ENCODE measurements at regions not wholly inside any gene's neighbourhood (a gene's known extent, or its start where the extent isn't known, plus 50 kb on each side); places are given as distances from the start of the nearest gene placed in this dataset.

DNA sequence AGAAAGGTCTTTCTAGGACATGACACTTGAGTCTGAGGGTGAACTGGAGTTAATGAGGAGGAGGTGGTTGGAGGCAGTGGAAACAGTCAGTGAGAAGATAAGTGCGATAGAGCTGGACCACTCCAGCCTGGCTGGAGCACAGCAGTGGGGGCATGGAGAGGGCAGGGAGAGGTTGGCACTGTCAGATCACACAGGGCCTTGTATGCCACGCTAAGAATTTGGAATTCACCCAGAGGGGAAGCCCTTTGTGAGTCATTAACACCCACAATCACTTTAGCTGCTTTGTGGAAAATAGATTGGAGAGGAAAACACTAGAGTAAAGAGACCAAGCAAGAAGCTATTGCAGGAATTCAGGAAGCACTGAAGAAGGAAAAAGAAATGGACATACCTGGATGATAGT lies 83.3 kb downstream of the ZNF621 start:
- no peak for DNase-seq (ENCODE audit: low spot score)
- H3K27ac ChIP-seq: no peak overlapping the region
- ChIA-PET POLR2A (ENCODE audit: low non-redundant PET) (no interaction called here), CTCF (no interaction called here)
- TF ChIP-seq, protein P1, sequence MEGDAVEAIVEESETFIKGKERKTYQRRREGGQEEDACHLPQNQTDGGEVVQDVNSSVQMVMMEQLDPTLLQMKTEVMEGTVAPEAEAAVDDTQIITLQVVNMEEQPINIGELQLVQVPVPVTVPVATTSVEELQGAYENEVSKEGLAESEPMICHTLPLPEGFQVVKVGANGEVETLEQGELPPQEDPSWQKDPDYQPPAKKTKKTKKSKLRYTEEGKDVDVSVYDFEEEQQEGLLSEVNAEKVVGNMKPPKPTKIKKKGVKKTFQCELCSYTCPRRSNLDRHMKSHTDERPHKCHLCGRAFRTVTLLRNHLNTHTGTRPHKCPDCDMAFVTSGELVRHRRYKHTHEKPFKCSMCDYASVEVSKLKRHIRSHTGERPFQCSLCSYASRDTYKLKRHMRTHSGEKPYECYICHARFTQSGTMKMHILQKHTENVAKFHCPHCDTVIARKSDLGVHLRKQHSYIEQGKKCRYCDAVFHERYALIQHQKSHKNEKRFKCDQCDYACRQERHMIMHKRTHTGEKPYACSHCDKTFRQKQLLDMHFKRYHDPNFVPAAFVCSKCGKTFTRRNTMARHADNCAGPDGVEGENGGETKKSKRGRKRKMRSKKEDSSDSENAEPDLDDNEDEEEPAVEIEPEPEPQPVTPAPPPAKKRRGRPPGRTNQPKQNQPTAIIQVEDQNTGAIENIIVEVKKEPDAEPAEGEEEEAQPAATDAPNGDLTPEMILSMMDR (conservative IDR thresholded peaks at IDR 0.05; ENCODE audit: low read depth): no peak

DNA sequence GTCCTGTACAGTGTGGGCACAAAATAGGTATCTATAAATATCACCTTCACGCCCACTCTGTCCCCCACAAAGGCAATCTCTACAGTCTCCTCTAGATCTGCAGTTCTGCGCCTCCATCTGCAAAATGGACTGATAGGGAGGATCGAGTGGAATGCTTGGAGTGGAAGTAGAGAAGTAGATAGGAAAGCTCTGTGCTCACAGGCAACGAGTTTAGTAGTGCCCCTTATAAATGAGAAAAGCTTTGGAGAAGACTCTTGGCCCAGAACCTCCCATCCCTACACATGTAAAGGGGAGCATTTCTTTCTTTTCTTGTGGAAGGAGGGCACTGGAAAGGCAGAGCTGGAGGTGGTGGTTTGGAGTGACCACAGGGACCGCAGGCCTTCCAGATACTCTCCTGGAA lies 88.5 kb downstream of the ZNF621 start:
- no peak for DNase-seq (ENCODE audit: low spot score)
- no peak overlapping the region for H3K27ac ChIP-seq
- TF ChIP-seq, protein P1 (conservative IDR thresholded peaks at IDR 0.05; ENCODE audit: low read depth): no peak
- ChIA-PET POLR2A (ENCODE audit: low non-redundant PET) (no interaction called here), CTCF (no interaction called here)

DNA sequence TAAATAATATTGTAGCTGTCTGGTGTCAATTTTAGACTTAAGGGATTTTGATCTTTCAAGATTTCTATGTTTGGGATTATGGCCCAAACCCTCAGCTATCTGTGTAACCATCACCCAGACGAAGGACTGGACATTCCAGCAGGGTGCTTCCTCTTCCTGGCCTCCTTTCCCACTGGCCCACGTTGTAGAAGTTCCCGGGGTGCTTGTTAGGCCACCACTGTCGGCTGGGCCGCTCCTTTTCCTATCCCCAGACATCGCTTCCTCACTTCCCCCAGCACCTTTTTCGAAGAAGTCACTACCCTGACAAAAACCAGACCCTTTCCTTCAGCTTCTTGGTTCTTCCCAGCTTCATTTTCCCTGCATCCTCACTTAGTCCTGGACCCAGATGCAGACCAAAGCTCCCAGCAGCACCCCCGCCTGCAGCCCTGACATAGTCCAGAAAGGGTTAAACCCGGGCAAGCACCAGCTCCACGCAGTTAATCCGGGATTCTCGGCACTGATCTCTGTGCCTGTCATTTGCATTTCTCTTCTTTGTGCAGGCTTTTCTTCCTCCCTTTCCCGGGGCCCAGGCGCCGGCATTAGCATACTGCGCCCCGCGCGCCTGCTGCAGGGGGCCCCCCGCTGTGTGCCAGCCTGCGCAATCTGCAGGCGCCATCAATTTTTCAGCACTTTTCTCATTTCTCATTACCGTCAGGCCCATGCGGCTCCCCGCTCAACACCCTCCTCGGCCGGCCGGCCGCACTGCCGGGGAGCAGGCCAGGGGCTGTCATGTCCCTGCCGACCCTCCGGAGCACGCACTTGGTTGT lies 90.6 kb downstream of the ZNF621 start:
- CTCF ChIA-PET: no interaction called here
- no peak for DNase-seq (ENCODE audit: low spot score)
- POLR2A ChIA-PET (ENCODE audit: low non-redundant PET): no interaction called here
- no peak overlapping the region for H3K27ac ChIP-seq
- TF ChIP-seq, protein P1 (conservative IDR thresholded peaks at IDR 0.05; ENCODE audit: low read depth): no peak

DNA sequence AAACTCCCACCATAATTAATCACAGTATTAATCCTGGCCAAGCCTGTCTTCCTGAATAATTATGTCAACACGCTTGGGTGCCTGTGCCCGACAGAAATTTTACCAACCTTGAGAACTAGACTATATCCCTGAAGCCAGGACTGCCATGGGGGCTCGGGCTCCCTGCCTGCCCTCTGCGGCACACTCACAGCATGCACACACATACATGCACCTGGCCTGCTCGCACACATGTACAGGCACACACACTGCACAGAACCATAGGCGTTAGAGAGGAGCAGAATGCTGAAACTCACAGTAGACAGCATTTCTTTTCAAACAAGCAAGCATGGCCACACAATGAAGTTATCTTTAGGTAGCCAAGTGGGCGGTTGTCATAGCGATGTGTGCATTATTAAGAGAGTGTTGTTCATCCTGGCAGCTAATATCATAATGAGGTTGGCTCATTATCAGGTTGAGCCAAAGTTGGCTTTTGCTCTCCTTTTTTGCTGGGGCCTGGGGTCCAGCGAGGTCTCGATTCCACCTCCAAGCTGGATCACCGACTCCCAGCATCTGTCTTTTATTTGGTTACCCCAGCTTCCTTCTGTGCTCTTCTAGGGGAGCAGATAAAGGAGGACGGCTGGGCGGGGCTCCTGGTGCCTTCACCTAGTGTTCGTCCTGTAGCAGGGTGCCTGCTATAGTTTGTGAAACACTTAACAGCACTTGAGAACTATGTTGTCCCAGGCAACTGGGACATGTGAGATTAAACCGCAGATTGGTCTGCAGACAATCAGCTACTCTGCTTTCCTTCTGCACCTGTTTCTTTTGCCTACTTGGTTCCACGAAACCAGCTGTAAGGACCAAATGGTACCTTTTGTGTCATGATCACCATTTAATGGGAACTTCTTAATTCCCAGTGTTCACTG lies 91.4 kb downstream of the ZNF621 start:
- H3K27ac ChIP-seq: no peak overlapping the region
- ChIA-PET POLR2A (ENCODE audit: low non-redundant PET) (no interaction called here), CTCF (no interaction called here)
- DNase-seq (ENCODE audit: low spot score): no peak
- TF ChIP-seq, protein P1 (conservative IDR thresholded peaks at IDR 0.05; ENCODE audit: low read depth): no peak

DNA sequence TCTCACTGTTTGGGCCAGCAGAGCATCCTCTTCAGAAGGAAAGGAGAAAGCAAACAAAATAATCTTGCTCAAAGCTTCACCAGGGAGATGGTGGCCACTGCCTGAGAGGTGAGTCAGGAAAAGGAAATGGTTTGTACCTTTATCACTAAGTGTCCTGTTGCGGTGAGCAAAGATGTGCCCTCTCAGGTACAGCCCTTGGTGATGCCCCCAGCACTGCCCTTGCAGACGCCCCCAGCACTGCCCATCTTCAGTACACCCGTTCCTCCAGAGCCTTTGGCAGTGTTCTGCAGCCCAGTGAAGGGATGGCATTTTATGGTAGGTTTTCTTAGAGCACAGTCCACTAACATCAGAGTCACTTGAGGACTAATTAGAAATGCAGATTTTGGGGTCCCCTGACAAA lies 92.3 kb downstream of the ZNF621 start:
- no peak for DNase-seq (ENCODE audit: low spot score)
- no peak overlapping the region for H3K27ac ChIP-seq
- POLR2A ChIA-PET (ENCODE audit: low non-redundant PET): no interaction called here
- CTCF ChIA-PET: no interaction called here
- TF ChIP-seq, protein P1 (conservative IDR thresholded peaks at IDR 0.05; ENCODE audit: low read depth): no peak

DNA sequence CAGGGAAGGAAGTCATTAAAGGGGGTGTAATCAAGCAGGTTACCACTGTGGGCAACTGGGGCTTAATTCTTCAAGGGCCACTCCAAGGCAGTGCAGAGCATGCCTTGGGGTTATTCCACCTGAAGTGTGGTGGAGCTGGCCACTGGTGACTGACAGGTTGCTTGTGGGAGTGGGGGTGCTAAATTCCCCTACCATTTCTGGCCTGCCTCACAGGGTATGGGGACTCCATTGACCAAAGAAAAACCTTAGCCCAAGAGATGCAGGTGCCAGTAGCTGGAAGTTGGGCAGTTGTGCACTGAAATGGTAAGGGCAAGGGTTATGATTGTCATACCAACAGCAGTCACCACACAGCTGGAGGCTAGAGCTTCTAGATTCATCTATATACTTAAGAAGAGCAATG lies 93.4 kb downstream of the ZNF621 start:
- ChIA-PET POLR2A (ENCODE audit: low non-redundant PET) (no interaction called here), CTCF (no interaction called here)
- no peak overlapping the region for H3K27ac ChIP-seq
- TF ChIP-seq, protein P1 (conservative IDR thresholded peaks at IDR 0.05; ENCODE audit: low read depth): no peak
- DNase-seq (ENCODE audit: low spot score): no peak
